Lower lobe of right lung (tissue), 2 donors: ENCODE measurements at regions not wholly inside any gene's neighbourhood (a gene's known extent, or its start where the extent isn't known, plus 50 kb on each side); places are given as distances from the start of the nearest gene placed in this dataset.
A peak's percentile ranks its signal among the peaks of the same experiment; 100 is the strongest.
"Not testable (repeated sequence)": the region's sequence is repeated elsewhere in the genome, so short reads cannot be mapped to it uniquely, and the experiment has no call there.

Source experiments
- ATAC-seq, 2 donors: fragments of 200-7000 bp; cut with Tn5 transposase; one replicate each; pipeline ENCODE4 v1.9.1; 2020 to 2022; ENCODE audit warnings: mild to moderate bottlenecking in 2 of 2, moderate library complexity in 2 of 2
- DNase-seq: peaks from one replicate; pipeline ENCODE4 v3.0.0-alpha.2; 2020
- H3K27ac ChIP-seq: fragments of 200-600 bp; one replicate; pipeline ENCODE4 v1.8.0; 2022
- H3K27me3 ChIP-seq: fragments of 200-600 bp; one replicate; pipeline ENCODE4 v1.8.0; 2022; ENCODE audit warnings: low read depth
- H3K36me3 ChIP-seq: fragments of 200-600 bp; one replicate; pipeline ENCODE4 v1.8.0; 2022; ENCODE audit warnings: mild to moderate bottlenecking
- H3K4me1 ChIP-seq: fragments of 200-600 bp; one replicate; pipeline ENCODE4 v1.8.0; 2022
- H3K4me3 ChIP-seq: fragments of 200-600 bp; one replicate; pipeline ENCODE4 v1.8.0; 2022; ENCODE audit warnings: mild to moderate bottlenecking
- H3K9me3 ChIP-seq: fragments of 200-600 bp; one replicate; pipeline ENCODE4 v1.8.0; 2022
- intact Hi-C: fragments of 100-400 bp; cut with DNase I; formaldehyde crosslinking; loops from one replicate; pipeline ENCODE4 v1.11.0; 2022
- TF ChIP-seq, protein P1 (sequence below): fragments of 200-600 bp; IDR thresholded peaks from one replicate; pipeline ENCODE4 v1.8.0; 2022; ENCODE audit warnings: antibody characterized with exemption, mild to moderate bottlenecking
- donor health status: DM: no; HTN: yes; CAD: no; lungs with severe emphysema.

DNA sequence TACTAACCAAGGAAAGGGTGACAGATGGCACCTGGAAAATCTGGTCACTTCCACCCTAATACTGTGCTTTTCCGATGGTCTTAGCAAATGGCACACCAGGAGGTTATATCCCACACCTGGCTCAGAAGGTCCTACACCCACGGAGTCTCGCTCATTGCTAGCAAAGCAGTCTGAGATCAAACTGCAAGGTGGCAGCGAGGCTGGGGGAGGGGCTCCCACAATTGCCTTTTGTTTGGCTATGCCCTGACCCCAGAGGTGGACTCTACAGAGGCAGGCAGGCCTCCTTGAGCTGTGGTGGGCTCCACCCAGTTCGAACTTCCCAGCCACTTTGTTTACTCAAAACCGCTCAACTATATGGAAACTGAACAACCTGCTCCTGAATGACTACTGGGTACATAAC is 50.3 kb upstream of the UGT2B15 start:
- not testable (repeated sequence) for H3K27ac ChIP-seq, DNase-seq, H3K36me3 ChIP-seq

DNA sequence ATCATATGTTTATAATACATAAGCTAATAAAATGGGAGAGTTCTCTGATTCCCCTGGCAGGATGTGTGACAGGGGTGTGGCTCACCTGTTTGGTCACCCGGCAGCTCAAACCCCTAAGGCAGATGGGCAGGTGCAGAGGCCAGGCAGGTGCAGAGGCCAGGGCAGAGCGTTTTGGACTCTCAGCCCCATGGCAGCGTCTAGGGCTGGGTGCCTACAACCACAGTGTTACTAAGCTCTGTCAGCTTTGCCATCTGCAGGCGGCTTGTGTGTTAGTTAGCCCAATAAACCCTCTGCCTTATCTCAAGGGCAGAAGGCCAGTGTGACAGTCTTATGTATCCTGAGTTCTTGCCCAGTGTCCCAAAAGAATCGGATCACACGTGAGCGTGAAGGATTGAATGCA is 54.0 kb upstream of the UGT2B15 start:
- DNase-seq, result no peak
- Histone ChIP-seq H3K27me3 (no peaks in the 10 kb centered on the region), H3K4me3 (no peak overlapping the region), H3K9me3 (peaks cover 8% of the 10 kb centered on the region), H3K36me3 (no peaks in the 10 kb centered on the region), H3K27ac (no peak overlapping the region), H3K4me1 (no peaks in the 10 kb centered on the region)
- TF ChIP-seq, protein P1, sequence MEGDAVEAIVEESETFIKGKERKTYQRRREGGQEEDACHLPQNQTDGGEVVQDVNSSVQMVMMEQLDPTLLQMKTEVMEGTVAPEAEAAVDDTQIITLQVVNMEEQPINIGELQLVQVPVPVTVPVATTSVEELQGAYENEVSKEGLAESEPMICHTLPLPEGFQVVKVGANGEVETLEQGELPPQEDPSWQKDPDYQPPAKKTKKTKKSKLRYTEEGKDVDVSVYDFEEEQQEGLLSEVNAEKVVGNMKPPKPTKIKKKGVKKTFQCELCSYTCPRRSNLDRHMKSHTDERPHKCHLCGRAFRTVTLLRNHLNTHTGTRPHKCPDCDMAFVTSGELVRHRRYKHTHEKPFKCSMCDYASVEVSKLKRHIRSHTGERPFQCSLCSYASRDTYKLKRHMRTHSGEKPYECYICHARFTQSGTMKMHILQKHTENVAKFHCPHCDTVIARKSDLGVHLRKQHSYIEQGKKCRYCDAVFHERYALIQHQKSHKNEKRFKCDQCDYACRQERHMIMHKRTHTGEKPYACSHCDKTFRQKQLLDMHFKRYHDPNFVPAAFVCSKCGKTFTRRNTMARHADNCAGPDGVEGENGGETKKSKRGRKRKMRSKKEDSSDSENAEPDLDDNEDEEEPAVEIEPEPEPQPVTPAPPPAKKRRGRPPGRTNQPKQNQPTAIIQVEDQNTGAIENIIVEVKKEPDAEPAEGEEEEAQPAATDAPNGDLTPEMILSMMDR, result no peak
- intact Hi-C loops, result no loop called here
- ATAC-seq, result no peak

More for the DNA sequence above, 50.3 kb upstream of the UGT2B15 start:
- H3K9me3 ChIP-seq, ATAC-seq, intact Hi-C loops, H3K27me3 ChIP-seq, H3K4me1 ChIP-seq, H3K4me3 ChIP-seq: not testable (repeated sequence)

DNA sequence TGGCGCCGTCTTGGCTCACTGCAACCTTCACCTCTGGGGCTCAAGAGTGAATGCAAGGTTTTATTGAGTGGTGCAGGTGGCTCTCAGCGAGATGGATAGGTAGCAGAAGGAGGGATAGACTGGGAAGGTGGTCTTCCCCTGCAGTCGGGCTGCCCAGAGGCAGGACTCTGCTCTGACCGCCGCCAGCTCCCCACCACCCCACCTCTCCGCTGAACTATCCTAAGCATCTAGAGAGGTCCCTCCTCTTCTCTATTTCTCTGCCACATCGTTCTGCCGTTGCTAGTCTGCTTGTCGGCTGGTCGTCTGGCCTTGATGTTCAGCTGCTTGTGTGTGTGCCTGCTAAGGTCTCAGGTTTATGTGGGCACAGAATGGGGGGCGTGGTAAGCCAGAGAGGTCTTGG is 54.5 kb upstream of the UGT2B15 start:
- intact Hi-C loops, result no loop called here
- peaks cover 8% of the 10 kb centered on the region for H3K9me3 ChIP-seq
- no peak for DNase-seq
- H3K27ac ChIP-seq, result no peak overlapping the region
- H3K36me3 ChIP-seq, result no peaks in the 10 kb centered on the region
- TF ChIP-seq, protein P1, result no peak
- no peak for ATAC-seq
- no peaks in the 10 kb centered on the region for H3K4me1 ChIP-seq
- no peaks in the 10 kb centered on the region for H3K27me3 ChIP-seq
- no peak overlapping the region for H3K4me3 ChIP-seq

DNA sequence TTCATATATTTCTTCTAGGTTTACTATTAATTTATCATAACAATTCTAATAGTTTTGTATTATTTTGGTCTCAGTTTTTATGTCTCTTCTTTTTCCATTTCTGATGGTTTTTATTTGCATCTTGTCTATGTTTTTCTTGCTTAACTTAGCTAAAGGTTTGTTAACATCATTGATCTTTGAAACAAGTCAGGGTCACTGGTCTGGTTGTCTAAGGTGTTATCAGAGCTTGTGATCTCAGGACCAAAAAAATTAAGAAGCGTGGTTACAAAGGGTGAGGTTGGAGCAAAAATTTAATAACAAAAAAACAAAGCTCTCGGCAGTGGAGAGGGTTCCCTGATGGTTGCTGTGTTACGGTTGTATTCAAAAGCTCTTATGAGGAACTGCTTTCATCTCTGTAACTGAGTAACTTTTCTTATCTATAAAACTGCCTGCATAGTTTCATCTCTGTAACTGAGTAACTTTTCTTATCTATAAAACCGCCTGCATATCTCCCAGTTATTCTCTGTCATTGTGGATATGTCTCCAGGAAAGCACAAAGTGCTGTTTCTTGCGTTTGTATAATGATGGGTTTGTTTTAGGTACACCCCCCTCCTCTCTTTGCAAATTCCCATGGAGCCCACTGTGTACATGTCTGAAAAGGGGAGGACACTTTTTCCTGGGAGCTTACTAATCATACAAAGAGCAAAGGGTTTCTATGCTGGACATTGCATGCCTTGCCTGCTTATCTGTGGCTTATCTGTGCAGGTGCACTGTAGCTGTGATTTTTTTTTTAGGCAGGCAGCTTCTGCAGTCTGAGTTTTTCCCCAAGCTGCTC is 62.4 kb upstream of the UGT2B15 start:
- no peak overlapping the region for H3K27ac ChIP-seq
- DNase-seq (no peak), ATAC-seq (peak; percentile 88 to 95)
- no peaks in the 10 kb centered on the region for H3K36me3 ChIP-seq
- TF ChIP-seq, protein P1, result no peak
- H3K4me3 ChIP-seq, result no peak overlapping the region
- no peaks in the 10 kb centered on the region for H3K4me1 ChIP-seq
- intact Hi-C loops, result no loop called here
- H3K27me3 ChIP-seq, result no peaks in the 10 kb centered on the region
- H3K9me3 ChIP-seq, result no peaks in the 10 kb centered on the region

DNA sequence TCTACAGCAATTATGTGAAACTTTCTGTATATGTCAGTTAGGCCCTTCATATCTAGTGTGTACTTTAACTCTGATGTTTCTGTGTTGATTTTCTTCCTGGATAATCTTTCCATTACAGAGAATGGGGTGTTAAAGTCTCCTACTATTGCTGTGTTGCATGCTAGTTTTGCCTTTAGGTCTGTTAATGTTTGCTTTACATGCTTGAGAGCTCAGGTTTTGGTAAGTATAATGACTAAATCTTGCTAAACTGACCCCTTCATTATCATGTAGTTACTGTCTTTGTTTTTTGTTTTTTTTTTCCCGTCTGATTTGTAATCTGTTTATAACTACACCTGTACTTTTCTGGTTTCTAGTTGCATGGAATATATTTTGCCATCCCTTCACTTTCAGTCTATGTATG is 63.6 kb upstream of the UGT2B15 start:
- intact Hi-C loops, result no loop called here
- no peaks in the 10 kb centered on the region for H3K9me3 ChIP-seq
- H3K4me1 ChIP-seq, result no peaks in the 10 kb centered on the region
- no peaks in the 10 kb centered on the region for H3K27me3 ChIP-seq
- H3K36me3 ChIP-seq, result no peaks in the 10 kb centered on the region
- H3K4me3 ChIP-seq, result no peak overlapping the region
- DNase-seq (no peak), ATAC-seq (no peak)
- TF ChIP-seq, protein P1, result no peak
- no peak overlapping the region for H3K27ac ChIP-seq

DNA sequence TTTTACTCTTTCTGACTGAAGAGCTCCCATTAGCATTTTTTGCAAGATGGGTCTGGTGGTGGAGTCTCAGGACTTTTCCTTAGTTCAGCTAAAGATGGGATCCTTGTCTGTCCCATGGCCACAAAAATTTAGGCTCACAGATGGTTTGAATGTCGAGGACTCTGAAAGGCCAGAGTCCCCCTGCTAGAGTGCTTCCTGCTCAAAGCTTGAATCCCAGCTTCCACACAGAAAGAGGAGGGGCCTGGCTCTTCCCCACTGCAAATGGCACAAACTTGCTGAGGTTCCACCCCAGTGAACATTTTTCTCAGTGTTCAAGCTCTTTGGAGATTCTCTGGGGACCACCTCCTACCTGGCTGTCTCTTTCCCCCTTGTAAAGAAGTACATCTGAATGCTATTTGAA is 64.7 kb upstream of the UGT2B15 start:
- Histone ChIP-seq H3K9me3 (no peaks in the 10 kb centered on the region), H3K4me1 (no peaks in the 10 kb centered on the region), H3K27me3 (no peaks in the 10 kb centered on the region), H3K36me3 (no peaks in the 10 kb centered on the region), H3K4me3 (no peak overlapping the region), H3K27ac (no peak overlapping the region)
- TF ChIP-seq, protein P1, result no peak
- ATAC-seq (no peak), DNase-seq (no peak)
- intact Hi-C loops, result no loop called here
